GM19043 (cell line): ENCODE measurements at regions not wholly inside any gene's neighbourhood (a gene's known extent, or its start where the extent isn't known, plus 50 kb on each side); places are given as distances from the start of the nearest gene placed in this dataset.
"Not testable (repeated sequence)": the region's sequence is repeated elsewhere in the genome, so short reads cannot be mapped to it uniquely, and the experiment has no call there.

Experiments used
- ATAC-seq: cut with Tn5 transposase; IDR thresholded peaks from one replicate; pipeline ENCODE4 v1.9.1; 2021; ENCODE audit warnings: low read depth; ENCODE audit not compliant: unreplicated experiment

DNA sequence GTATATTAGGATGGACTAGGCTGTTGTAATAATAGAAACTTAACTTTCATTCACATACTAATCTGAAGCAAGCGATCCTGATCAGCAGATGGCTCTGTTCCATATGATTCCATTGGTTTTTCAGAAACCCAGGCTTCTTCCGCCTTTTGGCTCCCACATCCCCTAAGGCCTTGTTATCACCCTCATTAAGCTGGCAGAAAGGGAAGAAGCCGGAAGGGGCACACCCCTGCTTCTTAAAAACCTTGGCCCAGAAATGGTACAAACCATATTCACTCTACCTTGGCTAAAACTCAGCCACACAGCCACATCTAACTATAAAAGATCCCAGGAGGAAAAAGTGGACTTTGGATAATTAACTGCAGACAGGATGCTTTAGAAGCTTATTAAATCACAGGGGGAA, 329.2 kb downstream of the PCNX1 start:
- no peak for ATAC-seq

DNA sequence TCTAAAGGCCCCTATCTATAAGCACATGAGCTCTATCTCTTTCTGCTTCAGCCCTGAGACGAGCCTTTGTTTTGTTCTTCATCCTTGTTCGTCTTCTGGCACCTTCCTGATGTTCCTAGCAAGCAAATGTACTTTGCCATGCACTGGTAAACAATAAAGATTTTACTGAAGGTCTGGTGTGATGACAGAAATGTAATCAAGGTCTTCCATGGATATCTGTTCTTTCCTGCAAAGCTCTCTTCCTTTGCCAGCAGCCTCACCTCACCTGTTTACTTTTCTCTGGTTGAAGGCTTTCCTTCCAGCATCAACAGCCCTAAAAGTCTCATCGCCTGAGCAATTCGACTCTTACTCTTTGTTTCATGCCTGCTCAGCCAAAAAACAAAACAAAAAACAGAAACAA, 330.3 kb downstream of the PCNX1 start:
- no peak for ATAC-seq

GRCh38 chr14:71238835-71239234, 331.6 kb downstream of the PCNX1 start:
- ATAC-seq, result no peak

GRCh38 chr14:71240171-71240570, 332.9 kb downstream of the PCNX1 start:
- no peak for ATAC-seq

- ATAC-seq, result no peak
Observed at GRCh38 chr14:71240866-71241520, 333.7 kb downstream of the PCNX1 start.

- no peak for ATAC-seq
Observed at GRCh38 chr14:71242237-71242748, 335.0 kb downstream of the PCNX1 start.

DNA sequence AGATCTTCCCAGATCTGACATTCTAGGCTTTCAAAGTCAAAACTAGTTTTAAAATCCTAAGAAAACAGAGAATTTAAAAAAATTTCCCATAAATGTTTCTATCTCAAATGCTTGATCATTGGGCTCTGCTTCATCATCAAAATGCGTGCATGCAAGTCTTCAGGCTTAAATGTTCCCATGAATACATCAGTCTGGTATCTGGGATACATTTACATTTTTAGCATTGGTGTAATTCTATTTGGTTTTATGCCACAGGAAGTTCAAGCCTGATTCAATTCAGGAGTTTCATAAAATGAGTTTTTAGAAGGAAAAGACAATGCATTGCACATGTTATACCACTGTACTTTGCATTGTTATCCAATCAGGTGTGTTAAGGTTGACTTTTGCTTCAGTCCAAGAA, 336.4 kb downstream of the PCNX1 start:
- no peak for ATAC-seq

- no peak for ATAC-seq
Observed at GRCh38 chr14:71244341-71244740, 337.1 kb downstream of the PCNX1 start.

- ATAC-seq, result no peak
Observed at GRCh38 chr14:71245659-71246361, 338.6 kb downstream of the PCNX1 start.

- ATAC-seq, result no peak
Observed at GRCh38 chr14:71246539-71246938, 339.3 kb downstream of the PCNX1 start.

DNA sequence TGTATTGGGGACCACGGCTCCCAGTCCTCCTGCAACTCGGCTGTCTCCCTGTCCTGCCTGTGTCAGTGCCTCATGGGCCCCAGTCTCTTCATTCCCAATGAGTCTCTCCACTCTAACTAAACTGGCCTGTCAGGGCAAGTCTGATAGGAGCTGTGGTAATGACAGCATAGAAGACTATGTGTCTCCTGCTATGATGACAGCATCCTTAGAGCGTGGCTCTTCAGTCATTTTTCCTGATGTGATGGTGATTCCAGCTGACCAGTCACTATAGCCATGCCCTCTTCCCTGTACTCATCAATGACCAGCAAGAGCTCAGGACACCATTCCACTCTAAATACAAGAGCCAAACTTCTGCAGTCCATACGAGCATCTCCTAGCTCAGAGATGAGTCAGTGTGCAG, 339.8 kb downstream of the PCNX1 start:
- no peak for ATAC-seq

DNA sequence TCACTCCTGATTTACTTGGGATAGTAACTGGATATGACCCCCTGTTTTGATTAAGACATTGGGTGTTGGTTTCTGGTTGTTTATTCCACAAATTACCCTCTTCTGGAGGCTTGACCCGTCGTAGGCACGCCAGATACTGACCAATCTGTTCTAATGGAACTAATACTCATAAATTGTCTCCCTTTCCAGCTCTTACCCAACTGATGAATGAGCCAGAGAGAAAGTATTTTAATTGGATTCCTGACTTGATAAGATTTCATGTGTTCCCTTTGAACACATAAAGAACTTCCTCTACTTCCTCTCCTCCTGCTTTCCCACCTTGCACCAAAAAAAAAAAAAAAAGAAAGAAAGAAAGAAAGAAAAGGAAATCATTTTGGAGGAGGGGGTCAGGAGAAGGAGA, 340.9 kb downstream of the PCNX1 start:
- ATAC-seq, result no peak

DNA sequence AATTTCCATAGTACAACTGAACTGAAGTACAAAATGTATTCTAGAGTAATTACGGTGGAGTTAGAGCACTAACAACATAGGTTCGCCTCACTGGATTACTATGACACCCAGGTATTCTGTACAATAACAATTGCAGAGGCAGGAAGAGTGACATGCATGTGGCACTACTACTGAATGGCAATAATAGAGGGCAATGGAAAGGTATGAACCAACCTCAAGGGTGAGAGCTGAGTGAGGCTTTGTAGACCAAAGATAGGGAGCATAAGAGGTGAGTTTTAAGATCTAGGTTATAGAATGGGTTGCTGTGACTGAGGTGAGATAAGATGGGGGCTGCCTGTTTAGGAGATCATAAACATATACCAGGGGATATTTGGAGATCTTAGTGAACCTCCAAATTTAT, 343.1 kb downstream of the PCNX1 start:
- no peak for ATAC-seq

DNA sequence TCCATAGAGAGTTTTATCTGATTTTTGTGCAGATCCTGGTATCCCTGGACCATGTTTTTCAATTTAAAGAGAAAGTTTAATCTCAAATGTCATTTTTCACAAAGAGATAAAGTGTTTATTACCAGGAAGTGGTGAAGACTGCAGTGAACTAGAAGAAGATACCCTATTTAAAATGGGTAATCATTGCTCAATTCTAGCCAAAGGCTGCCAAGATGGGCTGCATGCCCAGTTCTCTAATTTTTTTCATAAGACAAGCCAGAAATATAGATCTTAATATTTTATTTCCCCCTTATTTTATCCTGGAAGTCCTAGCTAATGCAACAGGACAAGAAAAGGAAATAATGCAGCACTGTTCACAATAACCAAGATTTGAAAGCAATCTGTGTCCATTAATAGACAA, 343.5 kb downstream of the PCNX1 start:
- ATAC-seq, result no peak

DNA sequence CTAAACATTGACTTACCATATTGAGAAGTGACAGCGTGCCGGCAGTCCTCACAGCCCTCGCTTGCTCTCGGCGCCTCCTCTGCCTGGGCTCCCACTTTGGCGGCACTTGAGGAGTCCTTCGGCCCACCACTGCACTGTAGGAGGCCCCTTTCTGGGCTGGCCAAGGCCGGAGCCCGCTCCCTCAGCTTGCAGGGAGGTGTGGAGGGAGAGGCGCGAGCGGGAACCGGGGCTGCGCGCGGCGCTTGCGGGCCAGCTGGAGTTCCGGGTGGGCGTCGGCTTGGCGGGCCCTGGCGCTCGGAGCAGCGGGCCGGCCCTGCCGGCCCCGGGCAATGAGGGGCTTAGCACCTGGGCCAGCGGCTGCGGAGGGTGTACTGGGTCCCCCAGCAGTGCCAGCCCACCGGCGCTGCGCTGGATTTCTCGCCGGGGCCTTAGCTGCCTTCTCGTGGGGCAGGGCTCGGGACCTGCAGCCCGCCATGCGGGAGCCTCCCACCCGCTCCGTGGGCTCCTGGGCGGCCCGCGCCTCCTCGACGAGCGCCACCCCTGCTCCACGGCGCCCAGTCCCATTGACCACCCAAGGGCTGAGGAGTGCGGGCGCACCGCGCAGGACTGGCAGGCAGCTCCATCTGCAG, 346.9 kb downstream of the PCNX1 start:
- ATAC-seq, result not testable (repeated sequence)

GRCh38 chr14:71261206-71261605, 353.9 kb downstream of the PCNX1 start:
- no peak for ATAC-seq

GRCh38 chr14:71262441-71262840, 355.2 kb downstream of the PCNX1 start:
- ATAC-seq, result no peak

DNA sequence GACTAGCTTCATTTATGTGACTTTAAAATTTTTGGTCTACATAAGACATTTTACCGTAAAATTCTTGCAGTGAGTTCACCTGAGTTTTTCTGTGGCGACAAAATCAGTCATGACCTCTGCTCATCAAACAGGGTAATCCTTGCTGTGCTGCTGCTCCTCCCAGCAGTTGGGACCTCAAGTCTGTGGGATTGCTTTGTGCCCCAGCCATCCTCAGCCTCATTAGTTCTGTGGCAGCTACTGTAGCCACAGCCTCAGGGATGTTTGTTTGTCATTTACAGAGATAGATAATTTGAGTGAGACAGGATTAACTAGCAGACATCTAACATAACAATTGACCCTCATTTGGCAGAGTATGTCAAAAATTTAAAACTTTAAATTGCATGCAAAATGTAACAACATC, 357.0 kb downstream of the PCNX1 start:
- ATAC-seq, result no peak

- no peak for ATAC-seq
Observed at GRCh38 chr14:71267007-71267513, 359.8 kb downstream of the PCNX1 start.

- ATAC-seq, result no peak
Observed at GRCh38 chr14:71267691-71268090, 360.4 kb downstream of the PCNX1 start.

DNA sequence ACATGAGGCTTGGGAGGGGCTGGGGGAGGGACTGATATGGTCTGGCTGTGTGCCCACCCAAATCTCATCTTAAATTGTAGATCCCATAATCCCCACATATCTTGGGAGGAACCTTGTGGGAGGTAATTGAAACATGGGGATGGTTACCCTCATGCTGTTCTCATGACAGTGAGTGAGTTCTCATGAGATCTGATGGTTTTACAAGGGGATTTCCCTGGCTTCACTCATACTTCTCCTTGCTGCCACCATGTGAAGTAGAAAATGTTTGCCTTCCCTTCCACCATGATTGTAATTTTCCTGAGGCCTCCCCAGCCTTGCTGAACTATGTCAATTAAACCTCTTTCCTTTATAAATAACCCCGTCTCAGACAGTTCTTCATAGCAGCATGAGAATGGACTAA, 362.9 kb downstream of the PCNX1 start:
- no peak for ATAC-seq
